Calu3 (cell line): ENCODE measurements at regions not wholly inside any gene's neighbourhood (a gene's known extent, or its start where the extent isn't known, plus 50 kb on each side); places are given as distances from the start of the nearest gene placed in this dataset.

Experiments used
- BruUV-seq: library from RNA; stranded (reverse); fragments of 400-500 nt; replicated peaks from 2 replicates; lab custom pipeline; 2021; lab: Mats Ljungman, UMichigan
- CTCF ChIA-PET: fragments of 300-600 bp; sonication (Branson Sonifier 250); formaldehyde crosslinking; loops from one replicate; lab custom pipeline; 2022; ENCODE audit warnings: antibody characterized with exemption; lab: Charles Lee
- DNase-seq: peaks from one replicate; pipeline ENCODE4 v3.0.0; 2022
- H3K27ac Mint-ChIP-seq: one replicate; pipeline ENCODE4 v1.8.0; 2022; ENCODE audit warnings: mixed read lengths; ENCODE audit not compliant: unreplicated experiment
- H3K27me3 Mint-ChIP-seq: one replicate; pipeline ENCODE4 v1.8.0; 2022; ENCODE audit warnings: mixed read lengths; ENCODE audit not compliant: unreplicated experiment
- H3K36me3 Mint-ChIP-seq: one replicate; pipeline ENCODE4 v1.8.0; 2022; ENCODE audit warnings: mild to moderate bottlenecking, moderate library complexity, mixed read lengths; ENCODE audit not compliant: insufficient read depth, unreplicated experiment
- H3K4me1 Mint-ChIP-seq: one replicate; pipeline ENCODE4 v1.8.0; 2022; ENCODE audit warnings: mild to moderate bottlenecking, low read depth, mixed read lengths; ENCODE audit not compliant: unreplicated experiment
- H3K4me3 Mint-ChIP-seq: one replicate; pipeline ENCODE4 v1.8.0; 2022; ENCODE audit warnings: mild to moderate bottlenecking, low read depth, moderate library complexity, mixed read lengths; ENCODE audit not compliant: unreplicated experiment
- H3K9me3 Mint-ChIP-seq: one replicate; pipeline ENCODE4 v1.8.0; 2022; ENCODE audit warnings: low read depth, mixed read lengths; ENCODE audit not compliant: unreplicated experiment
- CTCF ChIP-seq: fragments of 200-600 bp; IDR thresholded peaks from one replicate; pipeline ENCODE4 v1.8.0; 2022; ENCODE audit warnings: antibody characterized with exemption; ENCODE audit not compliant: unreplicated experiment
- intact Hi-C: fragments of 100-400 bp; cut with micrococcal nuclease; formaldehyde crosslinking; loops from one replicate; pipeline ENCODE4 v1.10.0; 2022; ENCODE audit not compliant: unreplicated experiment

- Mint-ChIP-seq H3K27ac (no peak overlapping the region), H3K27me3 (no peaks in the 10 kb centered on the region), H3K4me3 (no peak overlapping the region), H3K9me3 (peaks cover 5% of the 10 kb centered on the region), H3K36me3 (no peaks in the 10 kb centered on the region), H3K4me1 (peaks cover 21% of the 10 kb centered on the region)
- no peak for DNase-seq
- BruUV-seq, result no TSS peak
- CTCF ChIA-PET, result no interaction called here
- intact Hi-C loops, result loop anchor here (10.0 kb wide), 1 partner anchor 1210 kb away; no protein-coding TSS in a partner anchor
- TF ChIP-seq CTCF, result no peak
These were observed 501.3 kb downstream of the OMA1 start for GRCh38 chr1:58045094-58045705.

GRCh38 chr1:58041621-58042020, 504.9 kb downstream of the OMA1 start:
- no peak overlapping the region for H3K27ac Mint-ChIP-seq
- intact Hi-C loops, result loop anchor here (10.0 kb wide), 1 partner anchor 1207 kb away; no protein-coding TSS in a partner anchor
- H3K27me3 Mint-ChIP-seq, result no peaks in the 10 kb centered on the region

GRCh38 chr1:58038574-58038973, 508.0 kb downstream of the OMA1 start:
- Mint-ChIP-seq H3K27me3 (peaks cover 12% of the 10 kb centered on the region), H3K4me3 (no peak overlapping the region), H3K27ac (no peak overlapping the region), H3K9me3 (no peaks in the 10 kb centered on the region), H3K36me3 (no peaks in the 10 kb centered on the region), H3K4me1 (peaks cover 29% of the 10 kb centered on the region)
- no peak for DNase-seq
- CTCF ChIA-PET, result no interaction called here
- no TSS peak for BruUV-seq
- intact Hi-C loops, result no loop called here
- no peak for TF ChIP-seq CTCF

More at GRCh38 chr1:58041621-58042020, 504.9 kb downstream of the OMA1 start:
- H3K4me3 Mint-ChIP-seq, result no peak overlapping the region
- no peak for TF ChIP-seq CTCF
- H3K4me1 Mint-ChIP-seq, result peaks cover 28% of the 10 kb centered on the region
- H3K36me3 Mint-ChIP-seq, result no peaks in the 10 kb centered on the region
- no TSS peak for BruUV-seq
- no peaks in the 10 kb centered on the region for H3K9me3 Mint-ChIP-seq
- CTCF ChIA-PET, result no interaction called here
- peak; percentile 47 for DNase-seq

- CTCF ChIA-PET, result no interaction called here
- no peak for TF ChIP-seq CTCF
- intact Hi-C loops, result no loop called here
- BruUV-seq, result no TSS peak
- no peak overlapping the region for H3K4me3 Mint-ChIP-seq
- H3K4me1 Mint-ChIP-seq, result peaks cover 15% of the 10 kb centered on the region
- H3K27ac Mint-ChIP-seq, result no peak overlapping the region
- peaks cover 21% of the 10 kb centered on the region for H3K27me3 Mint-ChIP-seq
- no peaks in the 10 kb centered on the region for H3K36me3 Mint-ChIP-seq
- DNase-seq, result no peak
- no peaks in the 10 kb centered on the region for H3K9me3 Mint-ChIP-seq
These were observed 511.0 kb downstream of the OMA1 start for GRCh38 chr1:58035523-58035922.
